HepG2 (cell line): ENCODE measurements at regions not wholly inside any gene's neighbourhood (a gene's known extent, or its start where the extent isn't known, plus 50 kb on each side); places are given as distances from the start of the nearest gene placed in this dataset.

ENCODE experiments used
- DNMT1 ChIP-seq: sonication (generic); formaldehyde crosslinking; IDR thresholded peaks from 2 replicates; pipeline ENCODE4 v1.5.1; 2020; ENCODE audit warnings: mild to moderate bottlenecking, missing genetic modification reagents
- FOXO4 ChIP-seq: sonication (generic); formaldehyde crosslinking; conservative IDR thresholded peaks from 2 replicates; pipeline ENCODE4 v1.8.1; 2023; ENCODE audit warnings: missing genetic modification reagents
- HMG20A ChIP-seq: IDR thresholded peaks from 2 replicates; pipeline ENCODE4 v1.6.1; 2016; ENCODE audit warnings: borderline replicate concordance
- HMGXB3 ChIP-seq: sonication (generic); formaldehyde crosslinking; IDR thresholded peaks from 2 replicates; pipeline ENCODE4 v1.4.0; 2020; ENCODE audit warnings: missing genetic modification reagents, borderline replicate concordance
- JUN ChIP-seq: sonication (generic); formaldehyde crosslinking; IDR thresholded peaks from 2 replicates; pipeline ENCODE4 v1.4.0; 2020; ENCODE audit warnings: mild to moderate bottlenecking, missing genetic modification reagents
- KDM1A ChIP-seq: IDR thresholded peaks from 2 replicates; pipeline ENCODE4 v1.6.1; 2016; ENCODE audit warnings: missing compliant biosample characterization
- KDM4B ChIP-seq: sonication (generic); formaldehyde crosslinking; IDR thresholded peaks from 2 replicates; pipeline ENCODE4 v1.4.0; 2020; ENCODE audit warnings: missing genetic modification reagents
- MEF2D ChIP-seq: sonication (generic); formaldehyde crosslinking; IDR thresholded peaks from 2 replicates; pipeline ENCODE4 v1.5.1; 2020; ENCODE audit warnings: mild to moderate bottlenecking, missing genetic modification reagents
- NCOR1 ChIP-seq: fragments of 200-600 bp; sonication (generic); IDR thresholded peaks from 2 replicates; pipeline ENCODE4 v1.7.0; 2017; ENCODE audit warnings: antibody characterized with exemption, low read length, borderline replicate concordance
- SUZ12 ChIP-seq: fragments of 150-350 bp; IDR thresholded peaks from 2 replicates; pipeline ENCODE4 v1.6.1; 2014; ENCODE audit warnings: low read depth, low read length
- ZMYM4 ChIP-seq: sonication (generic); formaldehyde crosslinking; IDR thresholded peaks from 2 replicates; pipeline ENCODE4 v1.8.1; 2023; ENCODE audit warnings: mild to moderate bottlenecking, missing genetic modification reagents
- ZNF317 ChIP-seq: sonication (generic); formaldehyde crosslinking; IDR thresholded peaks from 2 replicates; pipeline ENCODE4 v1.5.0; 2020; ENCODE audit warnings: mild to moderate bottlenecking, missing genetic modification reagents
- ZNF33A ChIP-seq: sonication (generic); formaldehyde crosslinking; IDR thresholded peaks from 2 replicates; pipeline ENCODE4 v1.5.1; 2020; ENCODE audit warnings: missing genetic modification reagents, mild to moderate bottlenecking, moderate library complexity, borderline replicate concordance
- ZNF513 ChIP-seq: sonication (generic); formaldehyde crosslinking; conservative IDR thresholded peaks from 2 replicates; pipeline ENCODE4 v1.5.0; 2020; ENCODE audit warnings: missing genetic modification reagents
- ZNF558 ChIP-seq: sonication (generic); formaldehyde crosslinking; IDR thresholded peaks from 2 replicates; pipeline ENCODE4 v1.9.0; 2022; ENCODE audit warnings: mild to moderate bottlenecking, missing genetic modification reagents, borderline replicate concordance
- ZNF607 ChIP-seq: sonication (generic); formaldehyde crosslinking; IDR thresholded peaks from 2 replicates; pipeline ENCODE4 v1.5.1; 2020; ENCODE audit warnings: missing genetic modification reagents, mild to moderate bottlenecking, borderline replicate concordance
- ZNF768 ChIP-seq: sonication (generic); formaldehyde crosslinking; IDR thresholded peaks from 2 replicates; pipeline ENCODE4 v1.4.0; 2020; ENCODE audit warnings: missing genetic modification reagents
- TF ChIP-seq, protein P1 (sequence below): sonication (generic); formaldehyde crosslinking; IDR thresholded peaks from 2 replicates; pipeline ENCODE4 v1.5.0; 2020; ENCODE audit warnings: mild to moderate bottlenecking, missing genetic modification reagents
- TF ChIP-seq, protein P2 (sequence below): sonication (generic); formaldehyde crosslinking; IDR thresholded peaks from 2 replicates; pipeline ENCODE4 v1.8.0; 2022; ENCODE audit warnings: missing genetic modification reagents, mild to moderate bottlenecking, inconsistent platforms, borderline replicate concordance

DNA sequence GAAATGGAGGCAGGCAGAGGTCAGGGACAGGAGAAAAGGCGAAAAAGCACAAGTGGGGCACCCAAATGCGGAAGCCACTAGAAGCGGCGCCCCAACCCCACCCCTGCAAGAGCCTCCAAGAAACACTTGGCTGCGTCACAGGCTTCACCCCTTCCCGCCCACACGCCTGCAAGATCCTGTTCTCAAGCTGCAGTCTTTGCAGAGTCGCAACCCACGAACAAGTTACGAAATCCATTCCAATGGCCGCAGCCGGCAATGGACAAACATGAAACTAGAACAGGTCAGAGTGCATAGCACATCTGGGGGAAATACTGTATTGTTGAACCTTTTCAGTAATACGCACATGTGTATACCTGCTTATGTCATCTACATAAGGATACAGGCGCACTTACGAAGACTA, 103.6 kb downstream of the PSMG1 start (continued):
- TF ChIP-seq HMGXB3 (CRISPR knock-in tag) (no peak), ZNF317 (CRISPR knock-in tag) (no peak), KDM4B (CRISPR knock-in tag) (no peak), JUN (CRISPR knock-in tag) (no peak), DNMT1 (CRISPR knock-in tag) (no peak), ZNF607 (CRISPR knock-in tag) (peak; percentile 30; the same call in 1 of the 2 replicates), MEF2D (CRISPR knock-in tag) (no peak), ZMYM4 (peak; percentile 66; the same call in 1 of the 2 replicates), FOXO4 (CRISPR knock-in tag) (no peak), NCOR1 (no peak), ZNF513 (CRISPR knock-in tag) (no peak), ZNF33A (CRISPR knock-in tag) (no peak), KDM1A (CRISPR knock-in tag) (no peak), HMG20A (peak; percentile 43; the same call in 1 of the 2 replicates), ZNF558 (CRISPR knock-in tag) (no peak), ZNF768 (no peak), SUZ12 (no peak)
- TF ChIP-seq, protein P1, sequence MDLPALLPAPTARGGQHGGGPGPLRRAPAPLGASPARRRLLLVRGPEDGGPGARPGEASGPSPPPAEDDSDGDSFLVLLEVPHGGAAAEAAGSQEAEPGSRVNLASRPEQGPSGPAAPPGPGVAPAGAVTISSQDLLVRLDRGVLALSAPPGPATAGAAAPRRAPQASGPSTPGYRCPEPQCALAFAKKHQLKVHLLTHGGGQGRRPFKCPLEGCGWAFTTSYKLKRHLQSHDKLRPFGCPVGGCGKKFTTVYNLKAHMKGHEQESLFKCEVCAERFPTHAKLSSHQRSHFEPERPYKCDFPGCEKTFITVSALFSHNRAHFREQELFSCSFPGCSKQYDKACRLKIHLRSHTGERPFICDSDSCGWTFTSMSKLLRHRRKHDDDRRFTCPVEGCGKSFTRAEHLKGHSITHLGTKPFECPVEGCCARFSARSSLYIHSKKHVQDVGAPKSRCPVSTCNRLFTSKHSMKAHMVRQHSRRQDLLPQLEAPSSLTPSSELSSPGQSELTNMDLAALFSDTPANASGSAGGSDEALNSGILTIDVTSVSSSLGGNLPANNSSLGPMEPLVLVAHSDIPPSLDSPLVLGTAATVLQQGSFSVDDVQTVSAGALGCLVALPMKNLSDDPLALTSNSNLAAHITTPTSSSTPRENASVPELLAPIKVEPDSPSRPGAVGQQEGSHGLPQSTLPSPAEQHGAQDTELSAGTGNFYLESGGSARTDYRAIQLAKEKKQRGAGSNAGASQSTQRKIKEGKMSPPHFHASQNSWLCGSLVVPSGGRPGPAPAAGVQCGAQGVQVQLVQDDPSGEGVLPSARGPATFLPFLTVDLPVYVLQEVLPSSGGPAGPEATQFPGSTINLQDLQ (CRISPR knock-in tag), result no peak
- TF ChIP-seq, protein P2, sequence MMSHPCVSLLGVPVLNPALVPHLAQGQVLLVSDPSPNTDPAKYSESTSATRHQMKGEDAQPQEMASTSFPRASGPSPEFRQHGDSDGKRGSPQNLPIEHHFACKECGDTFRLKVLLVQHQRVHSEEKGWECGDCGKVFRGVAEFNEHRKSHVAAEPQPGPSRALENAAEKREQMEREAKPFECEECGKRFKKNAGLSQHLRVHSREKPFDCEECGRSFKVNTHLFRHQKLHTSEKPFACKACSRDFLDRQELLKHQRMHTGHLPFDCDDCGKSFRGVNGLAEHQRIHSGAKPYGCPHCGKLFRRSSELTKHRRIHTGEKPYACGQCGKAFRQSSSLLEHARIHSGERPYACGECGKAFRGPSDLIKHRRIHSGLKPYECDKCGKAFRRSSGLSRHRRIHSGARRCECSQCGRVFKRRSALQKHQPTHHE, result no peak
